HEK293 (cell line): ENCODE measurements at regions not wholly inside any gene's neighbourhood (a gene's known extent, or its start where the extent isn't known, plus 50 kb on each side); places are given as distances from the start of the nearest gene placed in this dataset.

ENCODE experiments used
- CTCF ChIA-PET: fragments of 350-600 bp; formaldehyde crosslinking; extraction: SDS; loops from one replicate; lab custom pipeline; 2021; ENCODE audit warnings: antibody characterized with exemption; lab: Yijun Ruan, JAX
- POLR2A ChIA-PET: fragments of 300-600 bp; formaldehyde crosslinking; extraction: SDS; loops from one replicate; lab custom pipeline; 2020; ENCODE audit warnings: antibody characterized with exemption, inconsistent platforms; lab: Yijun Ruan, JAX
- H3K27ac ChIP-seq: fragments of 200-500 bp; sonication (Bioruptor generic); 2 replicates; pipeline ENCODE4 v1.5.1; 2014; ENCODE audit warnings: low read depth, low read length, control low read depth, inconsistent platforms; ENCODE audit errors: extremely low read depth
- H3K36me3 ChIP-seq, 2 experiments: fragments of 200-500 bp in 1 of 2; sonication (Bioruptor generic) in 1 of 2; 1 replicate in 1 of 2; 2 replicates in 1 of 2; pipeline ENCODE4 v1.5.1; 2014 to 2017; ENCODE audit warnings: inconsistent platforms in 2 of 2, low read length in 2 of 2; ENCODE audit not compliant: control insufficient read depth in 2 of 2, insufficient read depth in 1 of 2
- H3K4me1 ChIP-seq: fragments of 200-500 bp; sonication (Bioruptor generic); 2 replicates; pipeline ENCODE4 v1.5.1; 2014; ENCODE audit warnings: mild to moderate bottlenecking, low read length, inconsistent platforms; ENCODE audit not compliant: control insufficient read depth, insufficient read depth
- H3K4me3 ChIP-seq: 2 replicates; pipeline ENCODE4 v1.5.1; 2011; ENCODE audit warnings: low read depth, mild to moderate bottlenecking, control low read depth, low read length, moderate library complexity
- H3K9me3 ChIP-seq: fragments of 200-500 bp; sonication (Bioruptor generic); 2 replicates; pipeline ENCODE4 v1.5.1; 2014; ENCODE audit warnings: low read depth, low read length, inconsistent platforms; ENCODE audit not compliant: control insufficient read depth, insufficient read depth
- GLI2 ChIP-seq: fragments of 450-650 bp; formaldehyde crosslinking; IDR thresholded peaks from 2 replicates; pipeline ENCODE4; 2017; ENCODE audit warnings: missing biosample characterization, missing genetic modification characterization, low read depth, borderline replicate concordance
- HOXD13 ChIP-seq: sonication (generic); formaldehyde crosslinking; IDR thresholded peaks from 2 replicates; pipeline ENCODE4 v1.8.0; 2022; ENCODE audit warnings: missing genetic modification reagents, borderline replicate concordance
- IKZF3 ChIP-seq: fragments of 450-650 bp; IDR thresholded peaks from 2 replicates; pipeline ENCODE4 v1.5.0; 2018; ENCODE audit warnings: missing biosample characterization, mild to moderate bottlenecking, missing genetic modification characterization, moderate library complexity
- MEIS1 ChIP-seq: sonication (generic); formaldehyde crosslinking; IDR thresholded peaks from 2 replicates; pipeline ENCODE4 v1.8.1; 2022; ENCODE audit warnings: missing genetic modification reagents, mild to moderate bottlenecking, borderline replicate concordance
- OSR2 ChIP-seq: fragments of 450-650 bp; formaldehyde crosslinking; IDR thresholded peaks from 2 replicates; pipeline ENCODE4 v1.5.1; 2016; ENCODE audit warnings: missing biosample characterization, missing genetic modification characterization
- PBX3 ChIP-seq: sonication (generic); formaldehyde crosslinking; IDR thresholded peaks from 2 replicates; pipeline ENCODE4 v1.8.1; 2022; ENCODE audit warnings: mild to moderate bottlenecking, moderate library complexity, missing genetic modification reagents
- RBAK ChIP-seq: fragments of 450-650 bp; formaldehyde crosslinking; IDR thresholded peaks from 2 replicates; pipeline ENCODE4 v1.5.1; 2016; ENCODE audit warnings: missing biosample characterization, missing genetic modification characterization
- SCRT1 ChIP-seq: fragments of 450-650 bp; formaldehyde crosslinking; IDR thresholded peaks from 2 replicates; pipeline ENCODE4 v1.5.1; 2016; ENCODE audit warnings: missing biosample characterization, missing genetic modification characterization, borderline replicate concordance
- SETDB1 ChIP-seq: IDR thresholded peaks from one replicate; pipeline ENCODE4 v1.6.1; 2017; ENCODE audit warnings: mild to moderate bottlenecking, low read length, moderate library complexity, mixed read lengths; ENCODE audit not compliant: insufficient read length
- SP7 ChIP-seq: fragments of 450-650 bp; formaldehyde crosslinking; IDR thresholded peaks from 2 replicates; pipeline ENCODE4 v1.5.1; 2016; ENCODE audit warnings: missing biosample characterization, missing genetic modification characterization
- ZNF174 ChIP-seq: fragments of 450-650 bp; formaldehyde crosslinking; IDR thresholded peaks from 2 replicates; pipeline ENCODE4 v1.5.0; 2017; ENCODE audit warnings: missing biosample characterization, mild to moderate bottlenecking, missing genetic modification characterization
- ZNF221 ChIP-seq: fragments of 450-650 bp; formaldehyde crosslinking; IDR thresholded peaks from 2 replicates; pipeline ENCODE4 v1.5.1; 2017; ENCODE audit warnings: missing biosample characterization, missing genetic modification characterization, borderline replicate concordance
- ZNF274 ChIP-seq, 2 experiments: fragments of 200-500 bp in 1 of 2; fragments of 450-650 bp in 1 of 2; sonication (Bioruptor generic) in 1 of 2; formaldehyde crosslinking in 1 of 2; IDR thresholded peaks; 2 replicates each; pipeline versions ENCODE4 v1.5.1 to v1.6.1; 2014 to 2016; ENCODE audit warnings: borderline replicate concordance in 1 of 2, inconsistent platforms in 1 of 2, low read length in 1 of 2, missing biosample characterization in 1 of 2, missing genetic modification characterization in 1 of 2
- ZNF335 ChIP-seq: fragments of 450-650 bp; formaldehyde crosslinking; conservative IDR thresholded peaks from 2 replicates; pipeline ENCODE4 v1.5.1; 2016; ENCODE audit warnings: missing biosample characterization, missing genetic modification characterization
- ZNF558 ChIP-seq: fragments of 450-650 bp; formaldehyde crosslinking; IDR thresholded peaks from 2 replicates; pipeline ENCODE4 v1.5.1; 2016; ENCODE audit warnings: missing biosample characterization, missing genetic modification characterization
- ZNF670 ChIP-seq: fragments of 450-650 bp; formaldehyde crosslinking; IDR thresholded peaks from 2 replicates; pipeline ENCODE4 v1.5.1; 2016; ENCODE audit warnings: missing biosample characterization, missing genetic modification characterization, low read depth
- ZNF677 ChIP-seq: fragments of 450-650 bp; IDR thresholded peaks from 2 replicates; pipeline ENCODE4 v1.5.0; 2018; ENCODE audit warnings: missing biosample characterization, mild to moderate bottlenecking, missing genetic modification characterization, moderate library complexity
- ZNF701 ChIP-seq: fragments of 450-650 bp; formaldehyde crosslinking; IDR thresholded peaks from 2 replicates; pipeline ENCODE4 v1.5.1; 2016; ENCODE audit warnings: missing biosample characterization, missing genetic modification characterization
- ZNF792 ChIP-seq: fragments of 450-650 bp; formaldehyde crosslinking; IDR thresholded peaks from 2 replicates; pipeline ENCODE4 v1.5.1; 2016; ENCODE audit warnings: missing biosample characterization, missing genetic modification characterization
- ZSCAN4 ChIP-seq: fragments of 450-650 bp; formaldehyde crosslinking; IDR thresholded peaks from 2 replicates; pipeline ENCODE4 v1.5.1; 2017; ENCODE audit warnings: missing biosample characterization, missing genetic modification characterization
- TF ChIP-seq, protein P1 (sequence below): fragments of 450-650 bp; formaldehyde crosslinking; IDR thresholded peaks from 2 replicates; pipeline ENCODE4 v1.5.1; 2016; ENCODE audit warnings: missing biosample characterization, missing genetic modification characterization
- TF ChIP-seq, protein P2 (sequence below): fragments of 450-650 bp; formaldehyde crosslinking; IDR thresholded peaks from 2 replicates; pipeline ENCODE4 v1.5.1; 2016; ENCODE audit warnings: missing biosample characterization, missing genetic modification characterization
- TF ChIP-seq, protein P3 (sequence below): fragments of 450-650 bp; formaldehyde crosslinking; IDR thresholded peaks from 2 replicates; pipeline ENCODE4 v1.5.1; 2016; ENCODE audit warnings: missing biosample characterization, missing genetic modification characterization

DNA sequence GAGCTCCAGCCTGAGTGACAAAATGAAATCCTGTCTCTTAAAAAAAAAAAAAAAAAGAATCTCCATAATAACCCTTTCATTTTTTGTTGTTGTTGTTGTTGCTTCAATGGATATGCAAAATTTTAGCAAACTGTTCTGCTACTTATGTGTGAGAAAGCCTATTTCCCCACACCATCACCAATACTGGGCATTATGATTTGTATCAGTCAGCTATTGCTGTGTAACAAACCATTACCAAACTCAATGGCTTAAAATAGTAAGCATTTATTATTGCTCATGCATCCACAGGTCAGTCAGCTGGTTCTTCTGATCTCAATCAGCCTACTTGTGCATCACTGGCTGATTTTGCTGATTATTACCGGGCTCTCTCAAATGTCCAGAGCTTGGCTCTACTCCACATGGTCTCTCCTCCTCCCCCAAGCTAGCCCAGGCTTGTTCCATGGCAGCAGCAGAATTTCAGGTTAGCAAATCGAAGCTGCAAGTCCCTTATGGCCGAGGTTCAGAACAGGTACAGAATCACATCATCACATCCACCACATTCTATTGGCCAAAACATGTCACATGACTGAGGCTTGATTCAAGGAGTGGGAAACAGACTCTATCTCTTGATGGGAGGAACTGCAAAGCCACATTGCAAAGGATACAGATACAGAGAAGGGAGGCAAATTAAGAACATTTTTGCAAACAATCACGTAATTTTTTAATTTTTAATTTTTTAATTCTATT is 135.1 kb downstream of the MN1 start:
- ChIA-PET POLR2A (interaction anchor here (0.6 kb wide), 2 partner anchors 102 to 136 kb away, joined by 3 to 7 read pairs; no protein-coding TSS in a partner anchor), CTCF (interaction anchor here (0.6 to 2.0 kb wide), 3 partner anchors 10 to 1488 kb away, joined by 3 to 10 read pairs (median 4); no protein-coding TSS in a partner anchor)
- no peak overlapping the region for H3K27ac ChIP-seq
- TF ChIP-seq SETDB1 = peak; percentile 69
- peak; percentile 99 for TF ChIP-seq RBAK (tag by site-specific recombination)
- TF ChIP-seq ZNF221 (tag by site-specific recombination) = no peak
- TF ChIP-seq, protein P1, sequence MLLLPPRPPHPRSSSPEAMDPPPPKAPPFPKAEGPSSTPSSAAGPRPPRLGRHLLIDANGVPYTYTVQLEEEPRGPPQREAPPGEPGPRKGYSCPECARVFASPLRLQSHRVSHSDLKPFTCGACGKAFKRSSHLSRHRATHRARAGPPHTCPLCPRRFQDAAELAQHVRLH (tag by site-specific recombination) = 0 out of 2 replicates have a peak, but pooled peaks have one; percentile 15
- TF ChIP-seq ZNF558 (tag by site-specific recombination) = no peak
- peaks cover 3% of the 10 kb centered on the region for H3K4me1 ChIP-seq
- no peaks in the 10 kb centered on the region for H3K36me3 ChIP-seq
- no peak overlapping the region for H3K4me3 ChIP-seq
- no peaks in the 10 kb centered on the region for H3K9me3 ChIP-seq

GRCh38 chr22:27667121-27667843 is 134.3 kb downstream of the MN1 start:
- Histone ChIP-seq H3K27ac (no peak overlapping the region), H3K9me3 (no peaks in the 10 kb centered on the region), H3K36me3 (no peaks in the 10 kb centered on the region), H3K4me3 (no peak overlapping the region), H3K4me1 (peaks cover 3% of the 10 kb centered on the region)
- ChIA-PET POLR2A (interaction anchor here (0.7 kb wide), 1 partner anchor 30 kb away, joined by 3 read pairs; no protein-coding TSS in a partner anchor), CTCF (no interaction called here)
- TF ChIP-seq, protein P2, sequence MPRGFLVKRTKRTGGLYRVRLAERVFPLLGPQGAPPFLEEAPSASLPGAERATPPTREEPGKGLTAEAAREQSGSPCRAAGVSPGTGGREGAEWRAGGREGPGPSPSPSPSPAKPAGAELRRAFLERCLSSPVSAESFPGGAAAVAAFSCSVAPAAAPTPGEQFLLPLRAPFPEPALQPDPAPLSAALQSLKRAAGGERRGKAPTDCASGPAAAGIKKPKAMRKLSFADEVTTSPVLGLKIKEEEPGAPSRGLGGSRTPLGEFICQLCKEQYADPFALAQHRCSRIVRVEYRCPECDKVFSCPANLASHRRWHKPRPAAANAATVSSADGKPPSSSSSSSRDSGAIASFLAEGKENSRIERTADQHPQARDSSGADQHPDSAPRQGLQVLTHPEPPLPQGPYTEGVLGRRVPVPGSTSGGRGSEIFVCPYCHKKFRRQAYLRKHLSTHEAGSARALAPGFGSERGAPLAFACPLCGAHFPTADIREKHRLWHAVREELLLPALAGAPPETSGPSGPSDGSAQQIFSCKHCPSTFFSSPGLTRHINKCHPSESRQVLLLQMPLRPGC (tag by site-specific recombination) = no peak
- TF ChIP-seq ZNF335 (no peak), SCRT1 (tag by site-specific recombination) (no peak), OSR2 (tag by site-specific recombination) (peak; percentile 80), ZNF174 (tag by site-specific recombination) (no peak), ZNF274 (IDR thresholded peaks at IDR 0.05; ENCODE audit: low read length) (no peak), ZNF274 (tag by site-specific recombination; IDR thresholded peaks at IDR 0.05; ENCODE audit: borderline replicate concordance) (no peak), MEIS1 (CRISPR knock-in tag) (no peak), HOXD13 (CRISPR knock-in tag) (no peak), ZNF677 (tag by site-specific recombination) (no peak), ZNF670 (no peak), IKZF3 (tag by site-specific recombination) (no peak), ZSCAN4 (tag by site-specific recombination) (no peak), ZNF792 (tag by site-specific recombination) (no peak), ZNF701 (no peak), PBX3 (CRISPR knock-in tag) (no peak), SP7 (tag by site-specific recombination) (peak; percentile 93), GLI2 (tag by site-specific recombination) (no peak)
- TF ChIP-seq, protein P3, sequence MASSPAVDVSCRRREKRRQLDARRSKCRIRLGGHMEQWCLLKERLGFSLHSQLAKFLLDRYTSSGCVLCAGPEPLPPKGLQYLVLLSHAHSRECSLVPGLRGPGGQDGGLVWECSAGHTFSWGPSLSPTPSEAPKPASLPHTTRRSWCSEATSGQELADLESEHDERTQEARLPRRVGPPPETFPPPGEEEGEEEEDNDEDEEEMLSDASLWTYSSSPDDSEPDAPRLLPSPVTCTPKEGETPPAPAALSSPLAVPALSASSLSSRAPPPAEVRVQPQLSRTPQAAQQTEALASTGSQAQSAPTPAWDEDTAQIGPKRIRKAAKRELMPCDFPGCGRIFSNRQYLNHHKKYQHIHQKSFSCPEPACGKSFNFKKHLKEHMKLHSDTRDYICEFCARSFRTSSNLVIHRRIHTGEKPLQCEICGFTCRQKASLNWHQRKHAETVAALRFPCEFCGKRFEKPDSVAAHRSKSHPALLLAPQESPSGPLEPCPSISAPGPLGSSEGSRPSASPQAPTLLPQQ = peak; percentile 61
